ENCODE measurements at regions not wholly inside any gene's neighbourhood (a gene's known extent, or its start where the extent isn't known, plus 50 kb on each side); places are given as distances from the start of the nearest gene placed in this dataset.

- DNase-seq = peak in 12 of 42 donors; percentile 9 to 57 (median 30)
- intact Hi-C loops (cut with DNase I) = no loop called here
These were observed 205.2 kb upstream of the HDAC4 start for GRCh38 chr2:239605976-239606375.

GRCh38 chr2:239605409-239605808 lies 204.6 kb upstream of the HDAC4 start:
- peak in 1 of 42 donors; percentile 2 for DNase-seq
- intact Hi-C loops (cut with DNase I) = no loop called here

- intact Hi-C loops (cut with DNase I) = no loop called here
- peak in 1 of 42 donors; percentile 3 for DNase-seq
These were observed 204.0 kb upstream of the HDAC4 start for GRCh38 chr2:239604861-239605260.

GRCh38 chr2:239603411-239604356 lies 202.9 kb upstream of the HDAC4 start:
- DNase-seq = peak in 4 of 42 donors; percentile 1 to 21 (median 6)
- intact Hi-C loops (cut with DNase I) = no loop called here

- DNase-seq = peak in 6 of 42 donors; percentile 2 to 31 (median 14)
- intact Hi-C loops (cut with DNase I) = no loop called here
These were observed 201.8 kb upstream of the HDAC4 start for GRCh38 chr2:239602290-239603282.

GRCh38 chr2:239601880-239602279 lies 201.1 kb upstream of the HDAC4 start:
- DNase-seq = peak in 4 of 42 donors; percentile 1 to 30 (median 6)
- intact Hi-C loops (cut with DNase I) = no loop called here

GRCh38 chr2:239601201-239601851 lies 200.5 kb upstream of the HDAC4 start:
- intact Hi-C loops (cut with DNase I) = no loop called here
- peak in 7 of 42 donors; percentile 1 to 38 (median 15) for DNase-seq

GRCh38 chr2:239600650-239601049 lies 199.8 kb upstream of the HDAC4 start:
- DNase-seq = peak in 8 of 42 donors; percentile 3 to 30 (median 4)
- intact Hi-C loops (cut with DNase I) = no loop called here

GRCh38 chr2:239600001-239600593 lies 199.3 kb upstream of the HDAC4 start:
- intact Hi-C loops (cut with DNase I) = no loop called here
- DNase-seq = peak in 9 of 42 donors; percentile 1 to 39 (median 8)

GRCh38 chr2:239599299-239599698 lies 198.5 kb upstream of the HDAC4 start:
- DNase-seq = peak in 10 of 42 donors; percentile 1 to 39 (median 11)

GRCh38 chr2:239598732-239599090 lies 197.9 kb upstream of the HDAC4 start:
- DNase-seq = peak in 9 of 42 donors; percentile 2 to 29 (median 8)
- intact Hi-C loops (cut with DNase I) = no loop called here

More at GRCh38 chr2:239599299-239599698, 198.5 kb upstream of the HDAC4 start:
- intact Hi-C loops (cut with DNase I) = no loop called here

- intact Hi-C loops (cut with DNase I) = no loop called here
- DNase-seq = peak in 9 of 42 donors; percentile 3 to 39 (median 11)
These were observed 197.4 kb upstream of the HDAC4 start for GRCh38 chr2:239598011-239598731.

- intact Hi-C loops (cut with DNase I) = no loop called here
- DNase-seq = peak in 11 of 42 donors; percentile 4 to 26 (median 8)
These were observed 196.4 kb upstream of the HDAC4 start for GRCh38 chr2:239597216-239597615.

- peak in 6 of 42 donors; percentile 2 to 30 (median 6) for DNase-seq
- intact Hi-C loops (cut with DNase I) = no loop called here
These were observed 196.0 kb upstream of the HDAC4 start for GRCh38 chr2:239596792-239597191.

- intact Hi-C loops (cut with DNase I) = no loop called here
- DNase-seq = peak in 6 of 42 donors; percentile 1 to 13 (median 6)
These were observed 195.4 kb upstream of the HDAC4 start for GRCh38 chr2:239596253-239596652.

- DNase-seq = peak in 8 of 42 donors; percentile 2 to 26 (median 11)
- intact Hi-C loops (cut with DNase I) = no loop called here
These were observed 194.9 kb upstream of the HDAC4 start for GRCh38 chr2:239595726-239596125.

- peak in 15 of 42 donors; percentile 6 to 32 (median 10) for DNase-seq
- intact Hi-C loops (cut with DNase I) = no loop called here
These were observed 194.2 kb upstream of the HDAC4 start for GRCh38 chr2:239594772-239595608.

Measured in head of caudate nucleus (tissue), 42 donors.